Right lobe of liver (tissue), 4 donors: ENCODE measurements at regions not wholly inside any gene's neighbourhood (a gene's known extent, or its start where the extent isn't known, plus 50 kb on each side); places are given as distances from the start of the nearest gene placed in this dataset.

ENCODE experiments used
- CTCF ChIP-seq, 4 donors: fragments of 200-600 bp in 3 of 4; fragments of 450-650 bp in 1 of 4; IDR thresholded peaks; one replicate each; pipeline versions ENCODE4 v1.5.1 to v1.8.0; 2016 to 2022; ENCODE audit warnings: antibody characterized with exemption in 4 of 4, mild to moderate bottlenecking in 2 of 4
- POLR2A ChIP-seq: fragments of 450-650 bp; IDR thresholded peaks from one replicate; pipeline ENCODE4 v1.6.1; 2017; ENCODE audit warnings: antibody characterized with exemption, mild to moderate bottlenecking
- donor health status: DM: no; HTN: no; CAD: no.
- donor health status: DM: no; HTN: no; CAD: no.
- donor health status: DM: no; HTN: yes; CAD: no.

- TF ChIP-seq CTCF (IDR thresholded peaks at IDR 0.05) = no peak
- TF ChIP-seq POLR2A = no peak
Measured at GRCh38 chr20:22951966-22952365, 83.1 kb upstream of the SSTR4 start.
